A673 (cell line): ENCODE measurements at regions not wholly inside any gene's neighbourhood (a gene's known extent, or its start where the extent isn't known, plus 50 kb on each side); places are given as distances from the start of the nearest gene placed in this dataset.

Experiments
- BruUV-seq: library from RNA; stranded (reverse); fragments of 400-500 nt; replicated peaks from 2 replicates; lab custom pipeline; 2021; lab: Mats Ljungman, UMichigan
- CTCF ChIA-PET: fragments of 300-600 bp; sonication (Branson Sonifier 250); formaldehyde crosslinking; loops from one replicate; lab custom pipeline; 2022; ENCODE audit warnings: antibody characterized with exemption; lab: Charles Lee
- POLR2A ChIA-PET: fragments of 300-600 bp; sonication (Branson Sonifier 250); formaldehyde crosslinking; loops from one replicate; lab custom pipeline; 2022; ENCODE audit warnings: antibody characterized with exemption; ENCODE audit not compliant: low non-redundant PET; lab: Charles Lee
- DNase-seq: peaks from one replicate; pipeline ENCODE4 v3.0.0-alpha.2; 2015; ENCODE audit warnings: low spot score
- H3K27ac ChIP-seq: fragments of 200-600 bp; sonication (generic); 2 replicates; pipeline ENCODE4 v1.5.1; 2016; ENCODE audit warnings: mixed run types, low read depth, mild to moderate bottlenecking, mixed read lengths, antibody characterized with exemption, low read length; ENCODE audit not compliant: poor library complexity, severe bottlenecking
- H3K27me3 ChIP-seq: fragments of 200-600 bp; sonication (generic); replicated peaks from 2 replicates; pipeline ENCODE4 v1.6.1; 2017; ENCODE audit warnings: mixed run types, low read depth, mild to moderate bottlenecking, mixed read lengths, antibody characterized with exemption, low read length; ENCODE audit not compliant: insufficient read depth, poor library complexity
- H3K36me3 ChIP-seq: fragments of 200-600 bp; sonication (generic); 2 replicates; pipeline ENCODE4 v1.6.1; 2016; ENCODE audit warnings: mixed run types, mild to moderate bottlenecking, mixed read lengths, antibody characterized with exemption, low read length; ENCODE audit not compliant: insufficient read depth, poor library complexity, severe bottlenecking
- H3K4me1 ChIP-seq: fragments of 200-600 bp; sonication (generic); 2 replicates; pipeline ENCODE4 v1.6.1; 2017; ENCODE audit warnings: mixed run types, mild to moderate bottlenecking, mixed read lengths, antibody characterized with exemption, low read length; ENCODE audit not compliant: insufficient read depth, poor library complexity, severe bottlenecking
- H3K4me3 ChIP-seq: fragments of 200-600 bp; sonication (generic); 2 replicates; pipeline ENCODE4 v1.5.1; 2016; ENCODE audit warnings: low read depth, mixed run types, mild to moderate bottlenecking, mixed read lengths, low read length; ENCODE audit not compliant: poor library complexity, severe bottlenecking
- H3K9me3 ChIP-seq: fragments of 200-600 bp; sonication (generic); 2 replicates; pipeline ENCODE4 v1.6.1; 2016; ENCODE audit warnings: mixed run types, low read depth, mild to moderate bottlenecking, mixed read lengths, antibody characterized with exemption, low read length; ENCODE audit not compliant: poor library complexity, severe bottlenecking
- EZH2 ChIP-seq: fragments of 200-600 bp; sonication (generic); IDR thresholded peaks from 2 replicates; pipeline ENCODE4 v1.6.1; 2017; ENCODE audit warnings: borderline replicate concordance, low read depth, mild to moderate bottlenecking, mixed read lengths, antibody characterized with exemption, low read length; ENCODE audit not compliant: poor library complexity, severe bottlenecking
- intact Hi-C: fragments of 100-400 bp; cut with micrococcal nuclease; formaldehyde crosslinking; loops from one replicate; pipeline ENCODE4 v1.10.0; 2022; ENCODE audit not compliant: unreplicated experiment
- TF ChIP-seq, protein P1 (sequence below): fragments of 300-800, 200-600 bp; sonication (generic); conservative IDR thresholded peaks from 2 replicates; pipeline ENCODE4 v1.5.1; 2017; ENCODE audit warnings: low read depth, mild to moderate bottlenecking, antibody characterized with exemption, low read length, moderate library complexity, mixed read lengths

DNA sequence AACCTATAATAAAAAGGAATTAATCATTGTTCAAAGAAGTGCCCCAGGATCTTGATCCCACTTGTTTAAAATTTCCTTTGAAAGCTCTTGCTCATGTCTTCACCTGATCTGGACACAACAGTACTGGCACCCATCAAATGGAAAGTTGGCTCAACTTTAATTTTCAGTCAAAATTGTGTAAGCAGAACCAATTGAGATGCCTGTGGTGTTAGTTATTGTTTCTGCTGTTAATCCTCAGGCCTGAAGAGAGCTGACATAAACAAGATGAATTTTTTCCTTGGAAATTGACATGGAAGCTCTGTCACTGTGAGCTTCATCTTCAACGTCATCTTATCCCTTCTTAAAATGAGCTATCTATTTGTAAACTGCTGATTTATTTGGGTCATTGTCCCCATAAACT lies 88.3 kb upstream of the TNFSF4 start:
- DNase-seq = no peak
- Histone ChIP-seq H3K27ac (no peak overlapping the region), H3K27me3 (no peaks in the 10 kb centered on the region), H3K9me3 (no peaks in the 10 kb centered on the region), H3K4me1 (no peaks in the 10 kb centered on the region), H3K36me3 (no peaks in the 10 kb centered on the region), H3K4me3 (no peak overlapping the region)
- TF ChIP-seq EZH2 = no peak
- TF ChIP-seq, protein P1, sequence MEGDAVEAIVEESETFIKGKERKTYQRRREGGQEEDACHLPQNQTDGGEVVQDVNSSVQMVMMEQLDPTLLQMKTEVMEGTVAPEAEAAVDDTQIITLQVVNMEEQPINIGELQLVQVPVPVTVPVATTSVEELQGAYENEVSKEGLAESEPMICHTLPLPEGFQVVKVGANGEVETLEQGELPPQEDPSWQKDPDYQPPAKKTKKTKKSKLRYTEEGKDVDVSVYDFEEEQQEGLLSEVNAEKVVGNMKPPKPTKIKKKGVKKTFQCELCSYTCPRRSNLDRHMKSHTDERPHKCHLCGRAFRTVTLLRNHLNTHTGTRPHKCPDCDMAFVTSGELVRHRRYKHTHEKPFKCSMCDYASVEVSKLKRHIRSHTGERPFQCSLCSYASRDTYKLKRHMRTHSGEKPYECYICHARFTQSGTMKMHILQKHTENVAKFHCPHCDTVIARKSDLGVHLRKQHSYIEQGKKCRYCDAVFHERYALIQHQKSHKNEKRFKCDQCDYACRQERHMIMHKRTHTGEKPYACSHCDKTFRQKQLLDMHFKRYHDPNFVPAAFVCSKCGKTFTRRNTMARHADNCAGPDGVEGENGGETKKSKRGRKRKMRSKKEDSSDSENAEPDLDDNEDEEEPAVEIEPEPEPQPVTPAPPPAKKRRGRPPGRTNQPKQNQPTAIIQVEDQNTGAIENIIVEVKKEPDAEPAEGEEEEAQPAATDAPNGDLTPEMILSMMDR = no peak
- intact Hi-C loops = no loop called here
- ChIA-PET CTCF (no interaction called here), POLR2A (no interaction called here)
- BruUV-seq = no TSS peak

DNA sequence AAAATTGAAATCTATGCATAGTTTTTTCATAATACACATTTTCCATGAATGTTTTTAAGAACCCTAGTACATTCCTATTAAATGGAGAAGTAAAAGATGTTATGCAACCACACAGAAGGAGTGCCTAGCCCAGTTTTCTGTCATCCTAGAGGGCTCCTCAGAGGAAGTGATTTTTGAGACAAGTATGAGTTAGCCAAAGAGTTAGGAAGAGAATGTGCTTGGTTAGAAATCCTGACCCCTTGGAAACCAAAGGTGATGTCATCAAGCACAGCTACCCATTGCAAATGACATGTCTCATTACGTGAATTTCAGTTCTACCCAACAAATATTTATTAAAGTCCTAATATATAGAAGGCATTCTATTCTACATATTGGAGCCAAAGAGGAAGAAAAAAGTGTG lies 88.9 kb upstream of the TNFSF4 start:
- no TSS peak for BruUV-seq
- no peaks in the 10 kb centered on the region for H3K36me3 ChIP-seq
- CTCF ChIA-PET = interaction anchor here (0.6 kb wide), 1 partner anchor 867 kb away, joined by 3 read pairs; no protein-coding TSS in a partner anchor
- intact Hi-C loops = no loop called here
- DNase-seq = no peak
- H3K4me3 ChIP-seq = no peak overlapping the region
- no peak overlapping the region for H3K27ac ChIP-seq
- H3K4me1 ChIP-seq = no peaks in the 10 kb centered on the region
- TF ChIP-seq, protein P1 = no peak
- TF ChIP-seq EZH2 = no peak
- H3K27me3 ChIP-seq = no peaks in the 10 kb centered on the region
- POLR2A ChIA-PET = no interaction called here
- H3K9me3 ChIP-seq = no peaks in the 10 kb centered on the region

DNA sequence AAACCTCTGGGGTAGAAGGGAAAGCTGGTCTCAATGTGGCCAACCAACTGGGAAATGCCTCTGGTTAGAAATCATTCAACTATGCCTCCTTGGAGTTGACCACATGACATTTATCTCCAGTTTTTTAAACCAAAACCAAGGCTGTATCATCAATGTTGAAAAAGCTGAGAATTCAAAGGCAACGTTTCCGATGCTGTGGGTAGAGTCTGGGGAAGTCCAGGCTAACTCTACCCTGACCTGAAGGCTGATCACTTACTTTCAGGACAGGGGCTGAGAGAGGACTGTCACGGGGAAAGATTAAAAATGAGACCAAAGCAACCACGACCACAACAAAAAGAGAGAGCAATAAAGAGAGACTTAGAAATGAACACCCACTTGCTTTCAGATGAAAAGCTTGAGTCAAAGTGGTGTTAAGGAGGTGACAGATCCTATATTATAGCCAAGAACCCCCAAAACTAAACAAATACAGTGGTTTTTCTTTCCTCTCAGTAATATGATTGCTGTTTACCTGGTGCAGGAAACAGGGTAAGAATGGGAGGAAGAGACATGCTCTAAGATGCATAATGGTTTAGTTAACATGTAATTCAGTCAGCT lies 90.8 kb upstream of the TNFSF4 start:
- Histone ChIP-seq H3K27me3 (no peaks in the 10 kb centered on the region), H3K36me3 (no peaks in the 10 kb centered on the region), H3K27ac (no peak overlapping the region), H3K4me1 (no peaks in the 10 kb centered on the region), H3K4me3 (no peak overlapping the region), H3K9me3 (no peaks in the 10 kb centered on the region)
- intact Hi-C loops = no loop called here
- no peak for TF ChIP-seq EZH2
- TF ChIP-seq, protein P1 = no peak
- ChIA-PET POLR2A (no interaction called here), CTCF (no interaction called here)
- DNase-seq = no peak
- no TSS peak for BruUV-seq
